ENCODE measurements at regions not wholly inside any gene's neighbourhood (a gene's known extent, or its start where the extent isn't known, plus 50 kb on each side); places are given as distances from the start of the nearest gene placed in this dataset.
"Not testable (repeated sequence)": the region's sequence is repeated elsewhere in the genome, so short reads cannot be mapped to it uniquely, and the experiment has no call there.

DNA sequence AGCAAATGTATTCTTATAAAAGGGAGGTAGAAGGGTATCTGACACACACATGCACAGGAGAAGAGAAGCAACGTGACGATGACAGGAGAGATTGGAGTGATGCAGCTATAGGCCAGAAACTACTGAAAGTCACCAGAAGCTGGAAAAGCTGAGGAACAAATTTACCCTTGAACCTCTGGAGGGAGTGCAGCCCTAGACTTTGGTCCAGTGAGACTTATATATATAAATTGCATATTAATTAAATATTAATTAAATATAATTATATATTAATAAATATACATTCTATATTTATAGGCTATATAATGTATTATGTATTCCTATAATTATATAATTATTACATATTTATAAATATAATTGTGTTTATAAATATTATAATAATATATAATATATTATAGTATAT is 96.5 kb upstream of the LMCD1 start:
- DNase-seq (ENCODE audit: low read depth in 1 of 2, low spot score in 1 of 2), result no peak

DNA sequence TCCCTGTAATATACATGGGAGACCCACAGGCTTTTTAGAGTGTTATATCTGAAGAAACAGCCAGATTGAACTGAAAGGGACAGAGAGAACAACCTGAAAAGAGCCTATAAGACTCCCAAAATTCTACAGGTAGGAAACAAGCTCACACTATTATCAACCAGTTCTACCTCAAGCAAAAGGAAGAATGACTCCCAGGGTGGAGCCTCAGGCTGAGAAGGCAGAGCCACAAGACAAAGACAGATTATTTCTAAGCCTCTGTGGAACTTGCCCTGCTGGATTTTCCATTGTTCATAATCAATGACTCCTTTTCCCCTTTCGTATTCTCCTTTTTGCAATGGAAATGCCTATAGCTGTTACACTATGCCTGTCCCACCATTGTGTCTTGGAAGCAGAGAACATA is 95.1 kb upstream of the LMCD1 start:
- DNase-seq (ENCODE audit: low read depth in 1 of 2, low spot score in 1 of 2), result no peak

DNA sequence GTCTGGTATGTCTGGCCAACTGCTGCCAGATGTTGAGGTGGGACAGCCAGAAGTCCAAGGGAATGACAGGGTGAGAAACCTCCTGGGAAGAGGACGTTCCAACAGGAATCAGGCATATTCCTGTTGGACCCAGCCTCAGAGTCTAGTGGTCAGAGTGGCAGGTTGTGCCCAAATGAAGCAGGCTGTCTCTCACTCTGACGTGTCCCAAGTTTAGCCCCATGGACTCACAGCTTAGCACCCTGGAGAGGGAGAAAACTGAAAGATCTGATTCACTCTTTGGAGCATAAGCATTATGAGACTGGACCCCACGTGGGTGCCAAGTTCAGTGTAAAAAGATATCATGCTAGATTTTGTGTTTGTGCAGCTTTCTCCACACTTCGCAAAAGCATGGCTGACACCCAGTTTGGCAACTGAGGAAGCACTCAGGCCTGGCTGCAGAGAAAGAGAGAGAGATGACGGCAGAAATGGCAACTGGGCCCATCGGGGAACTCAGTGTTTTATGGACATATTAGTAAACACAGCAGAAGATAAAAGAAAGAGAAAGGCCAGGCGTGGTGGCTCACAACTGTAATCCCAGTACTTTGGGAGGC is 88.2 kb upstream of the LMCD1 start:
- no peak for DNase-seq (ENCODE audit: low read depth in 1 of 2, low spot score in 1 of 2)

DNA sequence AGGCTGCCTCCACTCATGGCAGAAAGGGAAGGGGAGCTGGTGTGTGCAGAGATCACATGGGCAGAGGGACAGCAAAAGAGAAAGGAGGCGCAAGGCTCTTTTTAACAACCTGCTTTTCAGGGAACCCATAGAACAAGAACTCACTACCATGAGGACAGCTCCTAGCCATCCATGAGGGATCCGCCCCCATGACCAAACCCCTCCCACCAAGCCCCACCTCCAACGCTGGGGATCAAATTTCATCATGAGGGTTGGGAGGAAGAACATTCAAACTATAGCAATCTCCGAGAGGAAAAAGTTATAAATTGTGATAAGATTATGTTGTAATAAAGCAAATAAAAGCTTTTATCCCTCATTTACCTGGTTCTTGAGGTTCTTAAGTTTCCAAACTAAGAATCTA is 84.7 kb upstream of the LMCD1 start:
- no peak for DNase-seq (ENCODE audit: low read depth in 1 of 2, low spot score in 1 of 2)

DNA sequence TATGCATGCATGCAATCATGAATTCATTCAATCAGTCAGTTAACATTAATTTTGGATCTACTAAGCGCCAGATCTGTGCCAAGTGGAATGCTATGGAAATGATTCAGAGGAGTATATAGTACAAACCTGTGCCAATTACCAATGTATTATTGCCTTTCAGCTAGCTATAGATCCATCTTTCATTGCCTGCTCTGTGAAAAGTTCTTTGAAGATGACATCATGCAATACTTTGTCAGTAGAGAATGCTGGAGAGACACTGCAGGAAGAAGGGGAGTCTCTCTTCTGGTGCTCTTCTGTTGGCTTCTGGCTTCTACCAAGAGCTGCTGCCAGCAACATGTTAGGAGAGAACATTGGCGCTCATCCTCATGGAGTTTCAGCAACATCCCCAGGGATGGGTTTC is 81.0 kb upstream of the LMCD1 start:
- DNase-seq (ENCODE audit: low read depth in 1 of 2, low spot score in 1 of 2), result no peak

DNA sequence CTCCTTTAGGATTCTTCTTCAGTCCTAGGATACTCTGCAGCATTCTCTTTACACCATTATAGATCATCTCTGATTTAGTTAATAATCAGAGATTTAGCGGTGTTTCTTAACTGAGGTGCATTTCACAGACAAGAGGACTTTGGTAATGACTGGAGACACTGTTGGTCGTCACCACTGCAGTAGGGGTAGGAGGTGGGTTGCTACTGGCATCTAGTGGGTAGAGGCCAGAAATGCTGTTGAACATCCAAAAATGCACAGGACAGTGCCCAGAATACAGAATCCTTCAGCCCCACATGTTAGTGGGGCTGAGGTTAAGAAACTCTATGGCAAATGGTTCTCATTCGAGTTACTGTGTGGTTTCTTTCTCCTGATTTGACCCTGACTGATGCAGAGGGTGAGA is 80.4 kb upstream of the LMCD1 start:
- no peak for DNase-seq (ENCODE audit: low read depth in 1 of 2, low spot score in 1 of 2)

DNA sequence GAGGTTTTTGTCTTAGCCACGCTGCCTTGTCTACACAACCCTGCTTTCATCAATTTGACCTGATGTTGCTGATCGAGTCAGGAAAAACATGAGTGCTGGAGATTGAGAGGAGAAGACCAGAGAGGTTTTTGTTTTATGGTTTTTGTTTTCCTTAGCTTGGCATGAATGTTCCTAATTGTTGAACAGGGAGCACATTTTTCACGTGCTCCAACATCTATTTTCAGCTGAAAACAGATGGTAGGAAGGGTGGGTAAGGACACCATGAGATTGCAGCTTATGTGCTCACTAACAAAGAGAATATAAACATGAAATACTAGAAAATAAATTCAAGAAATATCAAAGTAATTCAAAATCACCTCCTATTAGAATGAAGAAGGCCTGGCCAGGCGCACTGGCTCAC is 79.9 kb upstream of the LMCD1 start:
- DNase-seq (ENCODE audit: low read depth in 1 of 2, low spot score in 1 of 2), result no peak

DNA sequence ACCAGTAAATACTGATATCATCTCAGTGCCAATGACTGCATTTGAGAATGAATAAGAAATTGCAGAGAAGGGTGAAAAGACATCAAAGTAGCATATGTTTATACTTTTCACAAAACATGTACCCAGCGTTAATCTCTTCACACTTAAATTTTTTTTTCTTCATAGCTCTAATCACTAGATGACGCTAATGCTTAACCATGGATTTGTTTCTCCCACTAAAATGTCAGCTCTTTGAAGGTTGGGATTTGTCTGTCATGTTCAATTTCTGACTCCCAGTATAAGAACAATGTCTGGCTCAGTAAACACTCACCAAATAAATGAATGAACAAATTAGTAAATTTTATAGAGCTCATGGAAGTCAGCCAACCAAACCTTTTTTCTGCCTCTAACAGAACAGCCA is 78.3 kb upstream of the LMCD1 start:
- no peak for DNase-seq (ENCODE audit: low read depth in 1 of 2, low spot score in 1 of 2)

DNA sequence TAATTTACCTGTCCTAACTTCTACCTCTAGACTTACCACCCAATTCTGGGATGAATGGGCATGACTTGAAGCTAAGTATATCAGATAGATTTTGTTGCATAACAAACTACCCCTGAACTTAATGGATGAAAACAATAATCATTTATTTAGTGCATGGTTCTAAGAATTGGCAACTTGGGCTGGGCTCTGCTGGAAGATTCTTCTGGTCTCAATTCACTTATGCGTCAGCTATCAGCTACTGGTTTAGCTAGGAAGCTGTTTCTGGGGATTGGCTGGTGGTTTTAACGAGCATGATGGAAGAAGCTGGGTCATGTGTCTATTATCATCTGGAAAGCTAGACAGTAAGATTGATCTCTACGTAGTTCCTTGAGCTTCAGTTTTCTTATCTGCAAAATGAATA is 77.3 kb upstream of the LMCD1 start:
- no peak for DNase-seq (ENCODE audit: low read depth in 1 of 2, low spot score in 1 of 2)

DNA sequence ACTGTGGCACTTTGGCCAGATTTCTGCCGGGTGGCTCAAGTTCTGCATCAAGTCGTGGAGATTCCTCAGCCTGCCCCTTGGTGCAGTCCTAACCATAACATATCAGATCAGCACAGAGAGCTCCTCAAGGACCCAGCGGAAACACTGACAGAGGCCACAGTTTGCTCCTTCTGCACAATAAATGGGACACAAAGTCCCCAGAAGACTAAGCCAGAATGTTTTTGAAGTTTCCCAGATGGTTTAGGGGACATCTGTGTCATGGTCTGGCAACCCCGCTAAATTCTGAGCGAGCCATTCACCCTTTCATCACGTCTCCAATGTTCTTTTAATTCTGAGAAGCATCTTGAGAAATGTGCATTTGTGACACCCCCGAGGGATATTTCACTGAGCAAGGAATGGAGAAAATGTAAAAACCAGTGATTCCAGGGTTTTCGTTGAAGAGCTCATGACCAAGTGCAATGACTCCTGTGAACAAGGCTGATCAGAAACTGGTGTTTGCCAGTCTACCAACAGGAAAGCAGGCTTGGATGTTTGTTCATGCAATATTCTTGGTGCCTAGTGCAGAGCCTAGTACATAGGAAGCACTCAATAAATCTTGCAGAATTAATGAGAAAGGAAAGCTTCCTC is 64.8 kb upstream of the LMCD1 start:
- DNase-seq (ENCODE audit: low read depth in 1 of 2, low spot score in 1 of 2), result no peak

DNA sequence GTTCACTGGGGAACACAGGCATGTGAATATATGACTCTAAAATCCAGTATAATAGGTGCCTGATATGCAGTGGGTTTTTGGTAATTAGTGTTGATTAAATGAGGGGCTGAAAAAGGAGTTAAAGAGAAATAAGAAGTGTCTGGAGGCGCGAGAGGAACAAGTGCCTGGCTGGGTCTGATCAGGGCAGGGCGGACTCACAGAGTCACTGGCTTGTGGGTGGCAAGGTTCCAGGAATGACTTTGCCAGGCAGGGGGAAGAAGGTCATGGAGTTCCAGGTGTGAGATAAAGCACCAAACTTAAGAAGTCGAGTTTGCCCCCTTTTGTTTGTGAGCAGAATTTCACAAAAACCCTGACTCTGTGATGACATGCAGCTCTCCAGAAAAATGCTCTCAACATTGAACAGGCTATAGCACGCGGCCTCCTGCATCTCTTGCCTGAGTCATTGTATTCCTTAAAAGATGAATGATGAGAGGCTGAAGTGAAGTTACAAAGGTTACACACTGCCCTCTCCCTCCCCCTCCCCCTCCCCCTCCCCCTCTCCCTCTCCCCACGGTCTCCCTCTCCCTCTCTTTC is 63.0 kb upstream of the LMCD1 start:
- DNase-seq (ENCODE audit: low read depth in 1 of 2, low spot score in 1 of 2), result no peak

DNA sequence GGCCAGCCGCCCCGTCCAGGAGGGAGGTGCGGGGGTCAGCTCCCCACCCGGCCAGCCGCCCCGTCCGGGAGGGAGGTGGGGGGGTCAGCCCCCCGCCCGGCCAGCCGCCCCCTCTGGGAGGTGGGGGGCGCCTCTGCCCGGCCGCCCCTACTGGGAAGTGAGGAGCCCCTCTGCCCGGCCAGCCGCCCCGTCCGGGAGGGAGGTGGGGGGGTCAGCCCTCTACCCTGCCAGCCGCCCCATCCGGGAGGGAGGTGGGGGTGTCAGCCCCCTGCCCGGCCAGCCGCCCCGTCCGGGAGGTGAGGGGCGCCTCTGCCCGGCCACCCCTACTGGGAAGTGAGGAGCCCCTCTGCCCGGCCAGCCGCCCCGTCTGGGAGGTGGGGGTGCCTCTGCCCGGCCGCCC is 61.5 kb upstream of the LMCD1 start:
- DNase-seq (ENCODE audit: low read depth in 1 of 2, low spot score in 1 of 2), result not testable (repeated sequence)

DNA sequence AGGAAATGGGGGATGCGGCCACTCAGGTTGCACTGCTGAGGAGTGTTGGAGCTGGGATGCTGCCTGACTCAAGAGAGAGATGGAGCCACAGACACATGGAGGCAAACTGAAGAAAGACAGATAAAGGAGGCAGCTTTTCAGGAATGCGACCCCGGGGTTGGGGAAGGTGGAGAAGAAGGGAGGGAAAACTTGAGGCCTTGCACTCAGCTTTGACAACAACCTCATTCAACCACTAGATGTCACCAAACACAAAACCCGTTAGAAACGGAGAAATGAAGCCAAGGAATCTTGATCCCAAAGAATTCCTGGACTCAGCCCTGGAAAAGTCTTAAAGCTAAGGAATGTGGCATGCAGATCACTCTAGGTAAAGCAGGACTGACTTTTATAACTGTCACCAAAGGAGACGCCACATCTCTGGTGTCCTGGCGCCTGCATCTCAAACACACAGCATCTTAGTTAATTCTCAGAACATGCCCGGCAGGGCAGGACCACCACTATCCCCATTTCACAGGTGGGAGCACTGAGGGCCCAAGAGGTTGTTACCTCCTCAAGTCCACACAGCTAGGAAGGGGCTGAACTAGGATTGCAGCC is 59.6 kb upstream of the LMCD1 start:
- DNase-seq (ENCODE audit: low read depth in 1 of 2, low spot score in 1 of 2), result no peak

DNA sequence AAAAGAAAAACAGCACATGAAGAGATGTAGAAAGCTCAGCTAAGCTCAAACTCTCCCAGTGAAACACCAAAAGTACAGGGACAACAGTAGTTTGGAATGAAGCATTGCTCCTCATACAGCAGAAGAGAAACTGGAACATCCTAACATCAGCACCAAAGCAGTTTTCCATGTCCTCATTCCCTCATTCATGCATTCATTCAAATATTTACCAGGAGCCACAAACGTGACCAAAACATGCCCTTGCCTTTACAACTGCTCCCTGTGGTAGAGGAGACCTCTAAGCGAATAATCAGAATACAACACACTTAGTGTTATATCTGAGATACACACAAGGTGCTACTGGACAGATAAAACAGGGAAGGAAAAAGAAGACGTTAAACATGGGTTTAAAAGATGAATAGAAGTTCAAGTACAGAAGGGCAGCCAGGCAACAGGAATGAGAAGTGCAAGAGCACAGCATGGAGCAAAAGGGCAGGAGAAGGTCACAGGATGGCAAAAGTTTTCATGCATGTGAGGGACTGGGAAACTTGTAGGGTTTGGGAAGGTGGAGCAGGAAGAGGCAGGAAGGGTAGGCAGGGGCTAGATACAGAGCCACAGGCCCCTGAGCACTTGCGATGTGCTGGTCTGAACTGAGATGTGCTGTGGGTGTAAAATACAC is 58.5 kb upstream of the LMCD1 start:
- DNase-seq (ENCODE audit: low read depth in 1 of 2, low spot score in 1 of 2), result no peak

DNA sequence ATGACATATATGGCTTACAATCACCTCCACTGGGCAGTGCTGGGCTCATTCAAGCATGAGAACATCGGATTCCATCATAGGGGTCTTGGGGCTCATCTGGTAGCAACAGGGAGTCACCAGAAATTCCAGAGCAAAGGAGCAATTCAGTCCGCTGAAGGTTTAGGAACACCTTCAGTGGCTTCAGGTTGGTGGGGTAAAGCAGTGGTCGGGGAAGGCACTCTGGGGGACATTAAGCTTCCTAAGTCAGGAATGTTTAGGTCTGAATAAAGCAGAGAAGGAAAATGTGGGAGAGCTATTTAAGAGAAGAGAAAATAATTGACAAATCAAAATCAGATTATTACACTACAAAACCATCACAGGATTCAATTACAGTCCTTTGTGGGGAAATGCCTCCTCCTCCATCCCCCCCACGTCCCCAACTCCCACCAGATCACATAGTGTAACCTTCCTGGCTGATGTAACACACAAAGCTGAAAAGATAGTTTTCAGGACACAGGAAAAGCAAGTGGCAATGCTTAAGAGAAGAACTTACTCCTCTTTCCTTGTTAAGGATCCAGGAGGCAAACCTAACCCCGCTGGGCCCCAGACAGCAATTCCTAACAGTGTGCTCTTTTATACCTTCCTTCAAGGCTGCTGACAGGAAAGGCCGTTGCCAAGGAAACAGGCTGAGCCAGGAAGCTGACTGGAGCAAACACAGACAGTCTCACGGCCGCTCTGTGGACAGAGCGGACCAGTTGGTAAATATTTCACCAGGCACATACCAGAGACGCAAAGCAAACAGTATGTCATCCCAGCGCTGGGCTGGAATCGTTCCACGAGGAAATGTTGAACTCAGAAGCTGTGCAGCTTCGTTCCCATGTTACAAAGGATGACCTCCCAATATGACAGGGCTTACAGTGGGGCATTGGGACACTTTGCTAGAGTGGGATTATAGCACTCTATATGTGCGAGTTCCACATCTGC is 57.5 kb upstream of the LMCD1 start:
- DNase-seq (ENCODE audit: low read depth in 1 of 2, low spot score in 1 of 2), result no peak

DNA sequence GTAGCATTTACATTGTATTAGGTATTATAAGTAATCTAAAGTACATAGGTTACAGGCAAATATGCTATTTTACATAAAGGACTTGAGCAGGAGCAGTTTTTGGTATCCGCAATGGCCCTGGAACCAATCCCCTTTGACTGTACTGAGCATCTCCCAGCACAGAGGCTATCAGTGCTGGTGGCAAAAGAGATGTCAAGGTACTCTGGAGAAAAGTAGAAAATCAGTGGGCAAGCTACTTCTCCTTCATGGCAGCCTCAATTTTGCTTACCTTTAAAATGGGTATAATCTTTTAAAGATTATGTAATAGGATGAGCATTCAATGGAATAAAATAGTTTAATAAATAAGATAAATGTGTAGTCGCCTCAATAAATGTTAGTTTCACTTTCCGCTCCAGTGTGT is 56.7 kb upstream of the LMCD1 start:
- no peak for DNase-seq (ENCODE audit: low read depth in 1 of 2, low spot score in 1 of 2)

DNA sequence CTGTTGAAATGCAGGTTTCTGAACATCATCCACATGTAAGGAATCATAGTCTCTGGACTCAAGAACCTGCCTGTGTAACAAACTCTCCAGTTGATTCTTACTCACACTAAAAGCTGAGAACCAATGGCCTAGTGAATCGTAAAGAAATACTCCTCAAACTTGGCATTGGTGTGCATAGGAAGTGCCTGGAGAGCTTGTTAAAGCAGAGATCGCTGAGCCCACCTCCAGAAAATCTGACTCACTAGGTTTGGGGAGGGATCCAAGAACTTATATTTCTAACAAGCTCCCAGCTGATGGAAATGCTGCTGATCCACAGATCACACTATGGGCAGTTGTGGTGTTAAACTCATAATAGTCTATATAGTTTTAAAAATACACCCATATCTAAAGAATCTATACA is 55.8 kb upstream of the LMCD1 start:
- DNase-seq (ENCODE audit: low read depth in 1 of 2, low spot score in 1 of 2), result no peak

DNA sequence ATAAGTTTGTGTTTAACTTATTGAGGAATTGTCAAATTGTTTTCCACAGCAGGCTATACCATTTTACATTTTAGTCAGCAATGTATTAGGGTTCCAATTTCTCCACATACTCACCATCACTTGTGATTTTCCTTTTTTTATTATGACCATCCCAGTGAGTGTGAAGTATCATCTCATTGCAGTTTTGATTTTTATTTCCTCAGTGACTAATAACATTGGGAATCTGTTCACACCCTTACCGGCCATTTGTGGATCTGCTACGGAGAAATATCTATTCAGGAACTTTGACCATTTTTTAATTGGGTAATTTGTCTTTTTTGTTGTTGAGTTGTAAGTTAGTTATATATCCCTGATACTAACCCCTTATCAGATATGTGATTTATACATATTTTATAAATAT is 54.8 kb upstream of the LMCD1 start:
- no peak for DNase-seq (ENCODE audit: low read depth in 1 of 2, low spot score in 1 of 2)

DNA sequence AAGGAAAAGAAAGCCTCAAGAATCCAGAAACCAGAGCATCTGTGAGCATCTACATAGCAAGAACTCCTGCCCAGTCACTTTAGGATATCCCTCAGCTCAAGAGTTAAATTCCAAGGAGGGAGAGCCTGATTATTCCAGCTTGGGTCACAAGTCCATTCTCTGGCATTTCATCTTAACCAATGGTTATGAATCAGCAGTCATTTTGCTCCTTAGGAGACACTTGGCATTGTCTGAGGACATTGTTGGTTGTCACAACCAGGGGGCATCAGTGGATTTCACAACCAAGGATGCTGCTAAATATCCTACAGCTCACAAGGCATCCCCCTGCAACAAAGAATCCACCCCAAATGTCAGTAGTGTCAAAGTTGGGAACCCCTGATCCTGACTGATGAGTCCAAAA is 51.0 kb upstream of the LMCD1 start:
- DNase-seq (ENCODE audit: low read depth in 1 of 2, low spot score in 1 of 2), result no peak

DNA sequence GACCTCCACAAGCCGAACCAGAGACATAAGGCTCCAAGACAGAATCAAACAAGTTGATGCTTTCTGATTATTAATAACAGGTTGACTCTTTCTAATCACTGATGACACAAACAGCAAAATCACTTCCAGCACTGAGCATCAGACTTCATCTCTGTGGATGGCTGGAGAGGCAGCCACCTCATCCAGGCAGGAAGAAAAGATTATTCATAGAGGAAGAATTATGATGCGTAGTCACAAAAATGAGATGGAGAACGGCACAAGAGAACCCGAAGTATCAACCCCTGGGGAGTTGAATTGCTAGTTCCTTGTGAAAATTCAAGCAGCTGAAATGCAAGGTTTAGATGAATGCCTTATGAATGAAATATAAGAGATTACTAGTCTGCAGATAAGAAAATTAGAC is 49.9 kb upstream of the LMCD1 start:
- DNase-seq (ENCODE audit: low read depth in 1 of 2, low spot score in 1 of 2), result no peak
